Right lobe of liver (tissue), 4 donors: ENCODE measurements at regions not wholly inside any gene's neighbourhood (a gene's known extent, or its start where the extent isn't known, plus 50 kb on each side); places are given as distances from the start of the nearest gene placed in this dataset.

ENCODE experiments used
- CTCF ChIP-seq, 4 donors: fragments of 200-600 bp in 3 of 4; fragments of 450-650 bp in 1 of 4; IDR thresholded peaks; one replicate each; pipeline versions ENCODE4 v1.5.1 to v1.8.0; 2016 to 2022; ENCODE audit warnings: antibody characterized with exemption in 4 of 4, mild to moderate bottlenecking in 2 of 4
- POLR2A ChIP-seq: fragments of 450-650 bp; IDR thresholded peaks from one replicate; pipeline ENCODE4 v1.6.1; 2017; ENCODE audit warnings: antibody characterized with exemption, mild to moderate bottlenecking
- donor health status: DM: no; HTN: no; CAD: no.
- donor health status: DM: no; HTN: no; CAD: no.
- donor health status: DM: no; HTN: yes; CAD: no.

GRCh38 chr18:46421973-46422551 is 235.0 kb downstream of the LOXHD1 start:
- no peak for TF ChIP-seq CTCF (IDR thresholded peaks at IDR 0.05)
- TF ChIP-seq POLR2A, result no peak
